Liver (tissue), 7 donors: ENCODE measurements at regions not wholly inside any gene's neighbourhood (a gene's known extent, or its start where the extent isn't known, plus 50 kb on each side); places are given as distances from the start of the nearest gene placed in this dataset.

Source experiments
- DNase-seq: peaks from one replicate; pipeline ENCODE4 v3.0.0-alpha.2; 2017; ENCODE audit warnings: low spot score
- H3K27ac ChIP-seq, 2 donors: one replicate each; pipeline ENCODE4 v1.7.0; 2013; ENCODE audit warnings: inconsistent platforms in 2 of 2, low read length in 2 of 2, control low read depth in 1 of 2, low read depth in 1 of 2, mild to moderate bottlenecking in 1 of 2
- H3K27me3 ChIP-seq, 4 donors: one replicate each; pipeline versions ENCODE4 v1.6.1 to v1.7.0; 2013; ENCODE audit warnings: low read length in 3 of 4, inconsistent platforms in 1 of 4, mild to moderate bottlenecking in 1 of 4, moderate library complexity in 1 of 4; ENCODE audit not compliant: control insufficient read depth in 4 of 4, insufficient read depth in 4 of 4
- H3K36me3 ChIP-seq, 4 donors: one replicate each; pipeline versions ENCODE4 v1.6.1 to v1.7.0; 2013; ENCODE audit warnings: low read length in 3 of 4, mild to moderate bottlenecking in 3 of 4, low read depth in 1 of 4, moderate library complexity in 1 of 4; ENCODE audit not compliant: control insufficient read depth in 4 of 4, insufficient read depth in 3 of 4
- H3K4me1 ChIP-seq, 4 donors: one replicate each; pipeline versions ENCODE4 v1.6.1 to v1.7.0; 2013; ENCODE audit warnings: low read length in 3 of 4, mild to moderate bottlenecking in 3 of 4, moderate library complexity in 1 of 4; ENCODE audit not compliant: control insufficient read depth in 4 of 4, insufficient read depth in 4 of 4
- H3K4me3 ChIP-seq, 3 donors: one replicate each; pipeline versions ENCODE4 v1.6.1 to v1.7.0; 2013; ENCODE audit warnings: low read length in 3 of 3, control low read depth in 1 of 3, low read depth in 1 of 3, mild to moderate bottlenecking in 1 of 3
- H3K9ac ChIP-seq, 2 donors: one replicate each; pipeline ENCODE4 v1.7.0; 2013; ENCODE audit warnings: low read length in 2 of 2, mild to moderate bottlenecking in 2 of 2, moderate library complexity in 2 of 2, control low read depth in 1 of 2, low read depth in 1 of 2
- H3K9me3 ChIP-seq, 4 donors: one replicate each; pipeline versions ENCODE4 v1.6.1 to v1.7.0; 2013; ENCODE audit warnings: low read length in 3 of 4; ENCODE audit not compliant: control insufficient read depth in 4 of 4
- EGR1 ChIP-seq, 2 donors: IDR thresholded peaks; 2 replicates each; pipeline ENCODE4 v1.6.1; 2016 to 2018; ENCODE audit warnings: antibody characterized with exemption in 2 of 2, low read depth in 2 of 2
- FOXA1 ChIP-seq: IDR thresholded peaks from 2 replicates; pipeline ENCODE4 v1.6.1; 2016; ENCODE audit warnings: antibody characterized with exemption
- FOXA2 ChIP-seq: IDR thresholded peaks from 2 replicates; pipeline ENCODE4 v1.6.1; 2016; ENCODE audit warnings: antibody characterized with exemption
- GABPA ChIP-seq, 2 donors: IDR thresholded peaks in 1 of 2; conservative IDR thresholded peaks in 1 of 2; 2 replicates each; pipeline ENCODE4 v1.6.1; 2016; ENCODE audit warnings: antibody characterized with exemption in 2 of 2, mild to moderate bottlenecking in 1 of 2, moderate library complexity in 1 of 2
- HNF4A ChIP-seq, 2 donors: conservative IDR thresholded peaks; 2 replicates each; pipeline ENCODE4 v1.6.1; 2016; ENCODE audit warnings: antibody characterized with exemption in 2 of 2, mild to moderate bottlenecking in 2 of 2
- HNF4G ChIP-seq: IDR thresholded peaks from 2 replicates; pipeline ENCODE4 v1.6.1; 2016; ENCODE audit warnings: antibody characterized with exemption
- JUND ChIP-seq, 2 donors: IDR thresholded peaks; 2 replicates each; pipeline ENCODE4 v1.6.1; 2016; ENCODE audit warnings: antibody characterized with exemption in 2 of 2
- MAX ChIP-seq: IDR thresholded peaks from 2 replicates; pipeline ENCODE4 v1.6.1; 2016; ENCODE audit warnings: antibody characterized with exemption
- RAD21 ChIP-seq, 2 donors: IDR thresholded peaks; 2 replicates each; pipeline ENCODE4 v1.6.1; 2016; ENCODE audit warnings: antibody characterized with exemption in 2 of 2, mild to moderate bottlenecking in 2 of 2
- RXRA ChIP-seq, 2 donors: IDR thresholded peaks; 2 replicates each; pipeline ENCODE4 v1.6.1; 2017 to 2018; ENCODE audit warnings: antibody characterized with exemption in 2 of 2, mild to moderate bottlenecking in 1 of 2
- SP1 ChIP-seq: IDR thresholded peaks from 2 replicates; pipeline ENCODE4 v1.6.1; 2018; ENCODE audit warnings: antibody characterized with exemption, mild to moderate bottlenecking
- TAF1 ChIP-seq: conservative IDR thresholded peaks from 2 replicates; pipeline ENCODE4 v1.6.1; 2016; ENCODE audit warnings: antibody characterized with exemption, mild to moderate bottlenecking
- WGBS: extraction: QIAGEN DNeasy Blood & Tissue Kit; methylation state at CpG from one replicate; pipeline ENCODE4 v1.1.7; 2013; 5-methylcytosine and 5-hydroxymethylcytosine counted together
- TF ChIP-seq, protein P1 (sequence below): IDR thresholded peaks from 2 replicates; pipeline ENCODE4 v1.6.1; 2016; ENCODE audit warnings: antibody characterized with exemption, mild to moderate bottlenecking
- TF ChIP-seq, protein P2 (sequence below): IDR thresholded peaks from 2 replicates; pipeline ENCODE4 v1.6.1; 2016; ENCODE audit warnings: antibody characterized with exemption
- donor health status: healthy.
- donor health status: healthy.
- donor health status: healthy.
- donor health status: healthy.

DNA sequence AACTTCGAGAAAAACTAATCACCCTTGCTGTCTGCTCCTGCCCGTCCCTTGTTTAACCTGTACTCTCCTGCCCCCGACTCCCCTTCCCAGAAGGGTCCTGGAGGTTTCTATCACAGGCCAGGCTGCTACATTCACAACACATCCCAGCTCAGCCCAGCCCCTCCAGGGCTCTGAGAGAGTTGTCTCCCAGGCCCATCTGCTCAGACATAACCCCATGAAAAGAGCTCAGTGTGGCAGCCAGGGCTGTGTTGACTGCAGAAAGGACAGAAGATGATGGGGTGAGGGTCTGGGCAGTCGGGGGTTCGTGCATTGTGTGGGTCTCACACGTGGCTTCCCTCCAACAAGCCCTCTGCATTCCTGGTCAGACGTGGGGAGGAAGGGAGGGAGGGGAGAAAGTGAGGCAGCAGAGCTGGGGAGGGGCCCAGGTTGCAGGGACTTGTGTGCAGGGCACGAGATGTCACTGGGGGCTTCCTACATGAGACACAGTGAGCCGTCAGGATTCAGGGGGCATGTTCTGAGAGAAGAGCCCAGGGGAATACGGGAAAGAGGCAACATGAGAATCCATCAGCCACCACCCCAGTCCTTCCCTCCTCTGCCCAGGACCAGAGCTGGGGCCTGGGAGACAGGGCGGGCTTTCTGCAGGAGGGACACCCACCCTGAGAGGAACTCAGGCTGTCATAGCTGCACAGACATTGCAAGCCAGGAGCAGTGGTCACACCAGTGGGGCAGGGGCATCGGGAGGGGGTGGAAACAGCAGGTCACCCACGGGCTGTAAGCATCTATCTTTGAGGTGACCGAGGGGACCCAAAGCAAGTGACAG is 372.9 kb downstream of the PREX1 start:
- H3K27me3 ChIP-seq = peaks cover 0 to 2% (median 0%) of the 10 kb centered on the region in 4 donors
- no peaks in the 10 kb centered on the region for H3K36me3 ChIP-seq
- TF ChIP-seq JUND (IDR thresholded peaks at IDR 0.05) (no peak), MAX (no peak), FOXA1 (no peak), RXRA (IDR thresholded peaks at IDR 0.05) (no peak), FOXA2 (no peak), SP1 (no peak), RAD21 (IDR thresholded peaks at IDR 0.05) (no peak), EGR1 (IDR thresholded peaks at IDR 0.05; ENCODE audit: low read depth in 2 of 2) (no peak), GABPA (IDR thresholded peaks at IDR 0.05 in 1 of 2, conservative IDR thresholded peaks at IDR 0.05 in 1 of 2) (no peak), TAF1 (no peak), HNF4G (no peak)
- TF ChIP-seq, protein P1, sequence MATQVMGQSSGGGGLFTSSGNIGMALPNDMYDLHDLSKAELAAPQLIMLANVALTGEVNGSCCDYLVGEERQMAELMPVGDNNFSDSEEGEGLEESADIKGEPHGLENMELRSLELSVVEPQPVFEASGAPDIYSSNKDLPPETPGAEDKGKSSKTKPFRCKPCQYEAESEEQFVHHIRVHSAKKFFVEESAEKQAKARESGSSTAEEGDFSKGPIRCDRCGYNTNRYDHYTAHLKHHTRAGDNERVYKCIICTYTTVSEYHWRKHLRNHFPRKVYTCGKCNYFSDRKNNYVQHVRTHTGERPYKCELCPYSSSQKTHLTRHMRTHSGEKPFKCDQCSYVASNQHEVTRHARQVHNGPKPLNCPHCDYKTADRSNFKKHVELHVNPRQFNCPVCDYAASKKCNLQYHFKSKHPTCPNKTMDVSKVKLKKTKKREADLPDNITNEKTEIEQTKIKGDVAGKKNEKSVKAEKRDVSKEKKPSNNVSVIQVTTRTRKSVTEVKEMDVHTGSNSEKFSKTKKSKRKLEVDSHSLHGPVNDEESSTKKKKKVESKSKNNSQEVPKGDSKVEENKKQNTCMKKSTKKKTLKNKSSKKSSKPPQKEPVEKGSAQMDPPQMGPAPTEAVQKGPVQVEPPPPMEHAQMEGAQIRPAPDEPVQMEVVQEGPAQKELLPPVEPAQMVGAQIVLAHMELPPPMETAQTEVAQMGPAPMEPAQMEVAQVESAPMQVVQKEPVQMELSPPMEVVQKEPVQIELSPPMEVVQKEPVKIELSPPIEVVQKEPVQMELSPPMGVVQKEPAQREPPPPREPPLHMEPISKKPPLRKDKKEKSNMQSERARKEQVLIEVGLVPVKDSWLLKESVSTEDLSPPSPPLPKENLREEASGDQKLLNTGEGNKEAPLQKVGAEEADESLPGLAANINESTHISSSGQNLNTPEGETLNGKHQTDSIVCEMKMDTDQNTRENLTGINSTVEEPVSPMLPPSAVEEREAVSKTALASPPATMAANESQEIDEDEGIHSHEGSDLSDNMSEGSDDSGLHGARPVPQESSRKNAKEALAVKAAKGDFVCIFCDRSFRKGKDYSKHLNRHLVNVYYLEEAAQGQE = no peak
- TF ChIP-seq, protein P2, sequence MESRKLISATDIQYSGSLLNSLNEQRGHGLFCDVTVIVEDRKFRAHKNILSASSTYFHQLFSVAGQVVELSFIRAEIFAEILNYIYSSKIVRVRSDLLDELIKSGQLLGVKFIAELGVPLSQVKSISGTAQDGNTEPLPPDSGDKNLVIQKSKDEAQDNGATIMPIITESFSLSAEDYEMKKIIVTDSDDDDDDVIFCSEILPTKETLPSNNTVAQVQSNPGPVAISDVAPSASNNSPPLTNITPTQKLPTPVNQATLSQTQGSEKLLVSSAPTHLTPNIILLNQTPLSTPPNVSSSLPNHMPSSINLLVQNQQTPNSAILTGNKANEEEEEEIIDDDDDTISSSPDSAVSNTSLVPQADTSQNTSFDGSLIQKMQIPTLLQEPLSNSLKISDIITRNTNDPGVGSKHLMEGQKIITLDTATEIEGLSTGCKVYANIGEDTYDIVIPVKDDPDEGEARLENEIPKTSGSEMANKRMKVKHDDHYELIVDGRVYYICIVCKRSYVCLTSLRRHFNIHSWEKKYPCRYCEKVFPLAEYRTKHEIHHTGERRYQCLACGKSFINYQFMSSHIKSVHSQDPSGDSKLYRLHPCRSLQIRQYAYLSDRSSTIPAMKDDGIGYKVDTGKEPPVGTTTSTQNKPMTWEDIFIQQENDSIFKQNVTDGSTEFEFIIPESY = no peak
- DNase-seq = no peak
- H3K9ac ChIP-seq = no peak overlapping the region
- H3K4me1 ChIP-seq = no peaks in the 10 kb centered on the region
- WGBS = 63% methylated on average over 14 of the region's 14 CpGs
- H3K9me3 ChIP-seq = peaks cover 0 to 2% (median 0%) of the 10 kb centered on the region in 4 donors
- H3K4me3 ChIP-seq = no peak overlapping the region
- no peak overlapping the region for H3K27ac ChIP-seq

DNA sequence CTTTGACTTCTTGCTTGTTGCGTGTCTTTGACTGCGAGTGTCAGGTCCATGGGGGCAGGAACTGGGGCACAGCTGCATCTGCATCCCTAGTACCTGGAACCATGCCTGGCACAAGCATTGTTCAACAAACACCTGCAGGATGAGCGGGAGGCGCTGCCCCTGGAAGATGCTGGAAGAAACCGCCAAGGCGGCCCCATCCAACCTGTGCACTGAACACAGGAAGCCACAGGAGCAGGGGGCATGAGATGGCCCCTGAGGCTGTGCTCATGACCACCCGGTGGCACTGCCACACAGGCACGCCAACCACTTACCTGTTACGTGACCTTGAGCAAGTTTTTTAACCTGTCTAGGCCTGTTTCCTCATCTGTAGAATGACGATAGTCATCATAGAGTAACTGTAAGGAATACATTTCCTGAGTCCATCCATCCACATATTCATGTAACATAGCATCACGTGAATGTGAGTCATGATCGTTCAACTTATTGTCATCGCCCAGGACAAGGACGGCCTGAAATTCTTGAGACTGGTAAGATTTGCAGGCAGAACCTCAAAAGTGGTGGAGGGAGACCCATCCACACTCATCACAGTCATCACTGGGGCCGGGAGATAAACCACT is 374.2 kb downstream of the PREX1 start:
- Histone ChIP-seq H3K4me3 (no peak overlapping the region), H3K36me3 (no peaks in the 10 kb centered on the region), H3K9me3 (peaks cover 0 to 2% (median 0%) of the 10 kb centered on the region in 4 donors), H3K4me1 (no peaks in the 10 kb centered on the region), H3K27me3 (peaks cover 0 to 2% (median 0%) of the 10 kb centered on the region in 4 donors), H3K9ac (no peak overlapping the region), H3K27ac (no peak overlapping the region)
- TF ChIP-seq HNF4G (no peak), EGR1 (IDR thresholded peaks at IDR 0.05; ENCODE audit: low read depth in 2 of 2) (no peak), HNF4A (conservative IDR thresholded peaks at IDR 0.05) (no peak)
- no peak for DNase-seq
- 89% methylated on average over 15 of the region's 15 CpGs for WGBS
